ENCODE measurements at regions not wholly inside any gene's neighbourhood (a gene's known extent, or its start where the extent isn't known, plus 50 kb on each side); places are given as distances from the start of the nearest gene placed in this dataset.

- TF ChIP-seq CTCF (conservative IDR thresholded peaks at IDR 0.05; ENCODE audit: low read length) (no peak), EZH2phosphoT487 (IDR thresholded peaks at IDR 0.05; ENCODE audit: borderline replicate concordance) (no peak)
Observed at GRCh38 chr15:69520067-69520466, 67.4 kb downstream of the RPLP1 start.

Data from Loucy (cell line).